A549 (cell line): ENCODE measurements at regions not wholly inside any gene's neighbourhood (a gene's known extent, or its start where the extent isn't known, plus 50 kb on each side); places are given as distances from the start of the nearest gene placed in this dataset.

Experiments used
- ATAC-seq, 2 experiments: fragments of 200-7000 bp in 1 of 2; fragments of >200 bp in 1 of 2; cut with Nextera tagmentation in 1 of 2; cut with Tn5 transposase in 1 of 2; 3 replicates each; pipeline versions ENCODE4 v1.8.0 to v1.9.1; 2018 to 2020; ENCODE audit warnings: mild to moderate bottlenecking in 1 of 2, moderate library complexity in 1 of 2
- CTCF ChIA-PET: fragments of 300-600 bp; sonication (Branson Sonifier 250); formaldehyde crosslinking; extraction: SDS; loops from one replicate; lab custom pipeline; 2021; ENCODE audit warnings: antibody characterized with exemption, inconsistent platforms; lab: Yijun Ruan, JAX
- POLR2A ChIA-PET: fragments of 350-600 bp; formaldehyde crosslinking; extraction: SDS; loops from one replicate; lab custom pipeline; 2021; ENCODE audit warnings: antibody characterized with exemption, inconsistent platforms; lab: Yijun Ruan, JAX
- DNase-seq, 2 experiments: peaks; one replicate each; pipeline versions ENCODE4 v3.0.0 to v3.0.0-alpha.2; 2011 to 2016; ENCODE audit warnings: low read depth in 1 of 2, low spot score in 1 of 2
- FAIRE-seq: peaks from 2 replicates; lab custom pipeline; 2011; peaks lifted over from hg19 to GRCh38; lab: Jason Lieb, UNC
- H3K27ac ChIP-seq, 2 experiments: fragments of >200 bp; sonication (Bioruptor Twin); formaldehyde crosslinking; 3 replicates each; pipeline ENCODE4 v1.5.1; 2016 to 2017
- H3K4me1 ChIP-seq: fragments of >200 bp; sonication (Bioruptor Twin); formaldehyde crosslinking; 3 replicates; pipeline ENCODE4 v1.6.1; 2016
- H3K4me2 ChIP-seq: fragments of >200 bp; sonication (Bioruptor Twin); formaldehyde crosslinking; 3 replicates; pipeline ENCODE4 v1.6.1; 2016
- H3K4me3 ChIP-seq: fragments of >200 bp; sonication (Bioruptor Twin); formaldehyde crosslinking; 3 replicates; pipeline ENCODE4 v1.5.1; 2016
- H3K9me3 ChIP-seq: fragments of >200 bp; sonication (Bioruptor Twin); formaldehyde crosslinking; 3 replicates; pipeline ENCODE4 v1.6.1; 2016
- BHLHE40 ChIP-seq: IDR thresholded peaks from 2 replicates; pipeline ENCODE4 v1.6.1; 2012; ENCODE audit warnings: low read depth, low read length, inconsistent platforms
- CBX2 ChIP-seq: fragments of 200-600 bp; sonication (generic); IDR thresholded peaks from 2 replicates; pipeline ENCODE4 v1.6.1; 2016; ENCODE audit warnings: low read depth, mild to moderate bottlenecking, borderline replicate concordance
- CBX8 ChIP-seq: fragments of 200-600 bp; sonication (generic); IDR thresholded peaks from 2 replicates; pipeline ENCODE4 v1.6.1; 2016
- EHMT2 ChIP-seq: fragments of 200-600 bp; sonication (generic); IDR thresholded peaks from 2 replicates; pipeline ENCODE4 v1.6.1; 2016; ENCODE audit warnings: antibody characterized with exemption, low read depth, mild to moderate bottlenecking, moderate library complexity
- HDAC2 ChIP-seq: fragments of 200-600 bp; sonication (generic); IDR thresholded peaks from 2 replicates; pipeline ENCODE4 v1.6.1; 2016
- HEYL ChIP-seq: fragments of 250-450 bp; sonication (Bioruptor Pico); IDR thresholded peaks from 2 replicates; pipeline ENCODE4 v1.8.0; 2021; ENCODE audit warnings: mild to moderate bottlenecking, moderate library complexity
- JUN ChIP-seq, 2 experiments: fragments of >200 bp; sonication (Bioruptor Twin); formaldehyde crosslinking; IDR thresholded peaks; 2 replicates in 1 of 2; 3 replicates in 1 of 2; pipeline ENCODE4 v1.6.1; 2016 to 2017
- MAFK ChIP-seq: fragments of 450-650 bp; IDR thresholded peaks from 2 replicates; pipeline ENCODE4 v1.6.1; 2014; ENCODE audit not compliant: partially characterized antibody
- MYC ChIP-seq: IDR thresholded peaks from 2 replicates; pipeline ENCODE4 v1.6.1; 2012; ENCODE audit warnings: mild to moderate bottlenecking, inconsistent platforms, low read length, improper control_type of control experiment, borderline replicate concordance
- NR3C1 ChIP-seq: fragments of >200 bp; sonication (Bioruptor Twin); formaldehyde crosslinking; IDR thresholded peaks from 3 replicates; pipeline ENCODE4 v1.6.1; 2017
- POLR2A ChIP-seq: IDR thresholded peaks from 2 replicates; pipeline ENCODE4 v1.6.1; 2012; ENCODE audit warnings: mild to moderate bottlenecking, low read length
- POLR2AphosphoS2 ChIP-seq: conservative IDR thresholded peaks from 2 replicates; pipeline ENCODE4 v1.6.1; 2012; ENCODE audit warnings: low read length, improper control_type of control experiment, inconsistent platforms
- RARB ChIP-seq: fragments of 250-450 bp; sonication (Bioruptor Pico); IDR thresholded peaks from 2 replicates; pipeline ENCODE4 v1.8.0; 2021; ENCODE audit warnings: mild to moderate bottlenecking, moderate library complexity
- RFX5 ChIP-seq: fragments of 450-650 bp; IDR thresholded peaks from 2 replicates; pipeline ENCODE4 v1.7.1; 2014; ENCODE audit warnings: antibody characterized with exemption, mild to moderate bottlenecking, moderate library complexity
- TFCP2L1 ChIP-seq: fragments of 250-450 bp; sonication (Bioruptor Pico); IDR thresholded peaks from 2 replicates; pipeline ENCODE4 v1.5.0; 2021; ENCODE audit warnings: mild to moderate bottlenecking
- ZC3H11A ChIP-seq: fragments of 450-650 bp; IDR thresholded peaks from 2 replicates; pipeline ENCODE4 v1.6.1; 2014; ENCODE audit warnings: antibody characterized with exemption, mild to moderate bottlenecking
- ZSCAN20 ChIP-seq: fragments of 250-450 bp; sonication (Bioruptor Pico); IDR thresholded peaks from 2 replicates; pipeline ENCODE4 v1.8.0; 2022; ENCODE audit warnings: mild to moderate bottlenecking, moderate library complexity
- WGBS: methylation state at CpG from one replicate; pipeline ENCODE4 v1.1.6; 2017; ENCODE audit errors: missing lambda C conversion rate; 5-methylcytosine and 5-hydroxymethylcytosine counted together
- TF ChIP-seq, protein P1 (sequence below): fragments of >200 bp; sonication (Bioruptor Twin); formaldehyde crosslinking; IDR thresholded peaks from 3 replicates; pipeline ENCODE4 v1.5.1; 2016
- TF ChIP-seq, protein P2 (sequence below): IDR thresholded peaks from 2 replicates; pipeline ENCODE4 v1.6.1; 2012
- TF ChIP-seq, protein P3 (sequence below): fragments of 200-600 bp; sonication (generic); IDR thresholded peaks from 2 replicates; pipeline ENCODE4 v1.6.1; 2016; ENCODE audit warnings: antibody characterized with exemption, mild to moderate bottlenecking, moderate library complexity
- TF ChIP-seq, protein P4 (sequence below): IDR thresholded peaks from 2 replicates; pipeline ENCODE4 v1.6.1; 2012; ENCODE audit warnings: low read depth, borderline replicate concordance

DNA sequence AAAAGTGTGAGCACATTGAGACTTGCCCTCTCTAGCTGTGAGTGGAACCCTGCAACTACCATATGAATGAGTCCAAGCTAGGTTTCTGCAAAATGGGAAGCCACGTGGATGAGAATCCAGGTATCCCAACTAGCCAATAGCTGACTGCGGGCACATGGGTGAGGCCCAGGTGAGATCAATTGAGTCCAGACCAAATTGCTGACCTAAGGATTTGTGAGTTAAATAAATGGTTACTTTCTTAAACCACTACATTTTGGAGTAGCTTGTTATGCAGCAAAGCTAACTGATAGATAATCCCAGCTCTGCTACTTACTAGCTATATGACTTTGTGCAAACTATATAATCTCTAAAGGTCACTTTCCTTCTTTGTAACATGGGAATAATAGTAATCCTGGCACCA is 150.3 kb upstream of the LCORL start:
- no peaks in the 10 kb centered on the region for H3K4me1 ChIP-seq
- POLR2A ChIA-PET = no interaction called here
- DNase-seq (no peak), ATAC-seq (no peak), FAIRE-seq (no peak)
- CTCF ChIA-PET = no interaction called here
- 38% methylated on average over 2 of the region's 2 CpGs for WGBS
- TF ChIP-seq, protein P1, sequence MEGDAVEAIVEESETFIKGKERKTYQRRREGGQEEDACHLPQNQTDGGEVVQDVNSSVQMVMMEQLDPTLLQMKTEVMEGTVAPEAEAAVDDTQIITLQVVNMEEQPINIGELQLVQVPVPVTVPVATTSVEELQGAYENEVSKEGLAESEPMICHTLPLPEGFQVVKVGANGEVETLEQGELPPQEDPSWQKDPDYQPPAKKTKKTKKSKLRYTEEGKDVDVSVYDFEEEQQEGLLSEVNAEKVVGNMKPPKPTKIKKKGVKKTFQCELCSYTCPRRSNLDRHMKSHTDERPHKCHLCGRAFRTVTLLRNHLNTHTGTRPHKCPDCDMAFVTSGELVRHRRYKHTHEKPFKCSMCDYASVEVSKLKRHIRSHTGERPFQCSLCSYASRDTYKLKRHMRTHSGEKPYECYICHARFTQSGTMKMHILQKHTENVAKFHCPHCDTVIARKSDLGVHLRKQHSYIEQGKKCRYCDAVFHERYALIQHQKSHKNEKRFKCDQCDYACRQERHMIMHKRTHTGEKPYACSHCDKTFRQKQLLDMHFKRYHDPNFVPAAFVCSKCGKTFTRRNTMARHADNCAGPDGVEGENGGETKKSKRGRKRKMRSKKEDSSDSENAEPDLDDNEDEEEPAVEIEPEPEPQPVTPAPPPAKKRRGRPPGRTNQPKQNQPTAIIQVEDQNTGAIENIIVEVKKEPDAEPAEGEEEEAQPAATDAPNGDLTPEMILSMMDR = no peak
- peak; percentile 21 for TF ChIP-seq MAFK
- no peak overlapping the region for H3K27ac ChIP-seq
- H3K4me3 ChIP-seq = no peak overlapping the region
- H3K9me3 ChIP-seq = no peaks in the 10 kb centered on the region
- no peak overlapping the region for H3K4me2 ChIP-seq

DNA sequence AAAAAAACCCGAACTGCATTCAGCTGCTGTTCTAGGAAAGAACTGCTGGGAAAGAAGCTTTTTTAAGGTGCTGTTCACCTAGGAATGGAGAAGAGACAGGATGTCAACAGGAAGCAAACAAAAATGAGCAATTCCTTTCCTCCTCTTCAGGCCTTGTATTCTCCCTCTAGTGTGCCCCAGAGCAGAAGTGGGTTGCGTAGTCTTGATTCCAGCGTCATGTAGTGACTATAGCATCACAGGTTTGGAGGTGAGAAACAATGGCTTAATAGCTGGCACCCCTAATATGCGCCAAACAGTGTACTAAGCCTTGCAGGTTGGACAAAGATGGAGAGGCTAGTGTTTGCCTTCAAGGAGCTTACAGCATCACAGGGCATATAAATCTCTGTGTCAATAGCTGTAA is 146.3 kb upstream of the LCORL start:
- H3K4me2 ChIP-seq = no peak overlapping the region
- H3K9me3 ChIP-seq = no peaks in the 10 kb centered on the region
- no peak overlapping the region for H3K27ac ChIP-seq
- no peak for TF ChIP-seq MYC
- TF ChIP-seq RFX5 = no peak
- TF ChIP-seq EHMT2 = no peak
- no peak for TF ChIP-seq BHLHE40
- TF ChIP-seq CBX8 = no peak
- no peak for TF ChIP-seq POLR2AphosphoS2
- no peak for TF ChIP-seq NR3C1
- TF ChIP-seq, all 56 proteins: peak for 0
- no peak for ATAC-seq
- CTCF ChIA-PET = interaction anchor here (0.9 kb wide), 1 partner anchor 12 kb away, joined by 3 read pairs; no protein-coding TSS in a partner anchor
- WGBS = 0% methylated on average over 4 of the region's 4 CpGs
- Histone ChIP-seq H3K4me3 (no peak overlapping the region), H3K4me1 (no peaks in the 10 kb centered on the region)
- POLR2A ChIA-PET = no interaction called here
- no peak for DNase-seq
- no peak for FAIRE-seq

- no peak for DNase-seq
- no peaks in the 10 kb centered on the region for H3K4me1 ChIP-seq
- TF ChIP-seq, protein P2, sequence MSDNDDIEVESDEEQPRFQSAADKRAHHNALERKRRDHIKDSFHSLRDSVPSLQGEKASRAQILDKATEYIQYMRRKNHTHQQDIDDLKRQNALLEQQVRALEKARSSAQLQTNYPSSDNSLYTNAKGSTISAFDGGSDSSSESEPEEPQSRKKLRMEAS = no peak
- TF ChIP-seq CBX2 = no peak
- TF ChIP-seq, protein P3, sequence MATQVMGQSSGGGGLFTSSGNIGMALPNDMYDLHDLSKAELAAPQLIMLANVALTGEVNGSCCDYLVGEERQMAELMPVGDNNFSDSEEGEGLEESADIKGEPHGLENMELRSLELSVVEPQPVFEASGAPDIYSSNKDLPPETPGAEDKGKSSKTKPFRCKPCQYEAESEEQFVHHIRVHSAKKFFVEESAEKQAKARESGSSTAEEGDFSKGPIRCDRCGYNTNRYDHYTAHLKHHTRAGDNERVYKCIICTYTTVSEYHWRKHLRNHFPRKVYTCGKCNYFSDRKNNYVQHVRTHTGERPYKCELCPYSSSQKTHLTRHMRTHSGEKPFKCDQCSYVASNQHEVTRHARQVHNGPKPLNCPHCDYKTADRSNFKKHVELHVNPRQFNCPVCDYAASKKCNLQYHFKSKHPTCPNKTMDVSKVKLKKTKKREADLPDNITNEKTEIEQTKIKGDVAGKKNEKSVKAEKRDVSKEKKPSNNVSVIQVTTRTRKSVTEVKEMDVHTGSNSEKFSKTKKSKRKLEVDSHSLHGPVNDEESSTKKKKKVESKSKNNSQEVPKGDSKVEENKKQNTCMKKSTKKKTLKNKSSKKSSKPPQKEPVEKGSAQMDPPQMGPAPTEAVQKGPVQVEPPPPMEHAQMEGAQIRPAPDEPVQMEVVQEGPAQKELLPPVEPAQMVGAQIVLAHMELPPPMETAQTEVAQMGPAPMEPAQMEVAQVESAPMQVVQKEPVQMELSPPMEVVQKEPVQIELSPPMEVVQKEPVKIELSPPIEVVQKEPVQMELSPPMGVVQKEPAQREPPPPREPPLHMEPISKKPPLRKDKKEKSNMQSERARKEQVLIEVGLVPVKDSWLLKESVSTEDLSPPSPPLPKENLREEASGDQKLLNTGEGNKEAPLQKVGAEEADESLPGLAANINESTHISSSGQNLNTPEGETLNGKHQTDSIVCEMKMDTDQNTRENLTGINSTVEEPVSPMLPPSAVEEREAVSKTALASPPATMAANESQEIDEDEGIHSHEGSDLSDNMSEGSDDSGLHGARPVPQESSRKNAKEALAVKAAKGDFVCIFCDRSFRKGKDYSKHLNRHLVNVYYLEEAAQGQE = no peak
- no peak for TF ChIP-seq TFCP2L1 (CRISPR knock-in tag)
- TF ChIP-seq, protein P4, sequence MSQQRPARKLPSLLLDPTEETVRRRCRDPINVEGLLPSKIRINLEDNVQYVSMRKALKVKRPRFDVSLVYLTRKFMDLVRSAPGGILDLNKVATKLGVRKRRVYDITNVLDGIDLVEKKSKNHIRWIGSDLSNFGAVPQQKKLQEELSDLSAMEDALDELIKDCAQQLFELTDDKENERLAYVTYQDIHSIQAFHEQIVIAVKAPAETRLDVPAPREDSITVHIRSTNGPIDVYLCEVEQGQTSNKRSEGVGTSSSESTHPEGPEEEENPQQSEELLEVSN = no peak
- no peak for TF ChIP-seq POLR2A
- TF ChIP-seq JUN (IDR thresholded peaks at IDR 0.05) = no peak
- TF ChIP-seq RARB = no peak
- TF ChIP-seq HEYL (CRISPR knock-in tag) = no peak
- TF ChIP-seq NR3C1 = no peak
- no peak for TF ChIP-seq ZC3H11A
- TF ChIP-seq HDAC2 = no peak
- no peak for TF ChIP-seq BHLHE40
- no peak for TF ChIP-seq ZSCAN20 (CRISPR knock-in tag)
- no peak overlapping the region for H3K4me3 ChIP-seq
- H3K9me3 ChIP-seq = no peaks in the 10 kb centered on the region
- ChIA-PET CTCF (interaction anchor here (1.0 kb wide), 1 partner anchor 21 kb away, joined by 4 read pairs; no protein-coding TSS in a partner anchor), POLR2A (no interaction called here)
- no peak overlapping the region for H3K4me2 ChIP-seq
- no peak overlapping the region for H3K27ac ChIP-seq
- ATAC-seq = no peak
- WGBS = 0% methylated on average over 3 of the region's 3 CpGs
- no peak for FAIRE-seq
Observed at GRCh38 chr4:18166925-18167324, 145.4 kb upstream of the LCORL start.
